RPMI8226 (cell line): ENCODE measurements at regions not wholly inside any gene's neighbourhood (a gene's known extent, or its start where the extent isn't known, plus 50 kb on each side); places are given as distances from the start of the nearest gene placed in this dataset.

ENCODE experiments used
- DNase-seq: peaks from one replicate; pipeline ENCODE4 v3.0.0-alpha.2; 2015

DNA sequence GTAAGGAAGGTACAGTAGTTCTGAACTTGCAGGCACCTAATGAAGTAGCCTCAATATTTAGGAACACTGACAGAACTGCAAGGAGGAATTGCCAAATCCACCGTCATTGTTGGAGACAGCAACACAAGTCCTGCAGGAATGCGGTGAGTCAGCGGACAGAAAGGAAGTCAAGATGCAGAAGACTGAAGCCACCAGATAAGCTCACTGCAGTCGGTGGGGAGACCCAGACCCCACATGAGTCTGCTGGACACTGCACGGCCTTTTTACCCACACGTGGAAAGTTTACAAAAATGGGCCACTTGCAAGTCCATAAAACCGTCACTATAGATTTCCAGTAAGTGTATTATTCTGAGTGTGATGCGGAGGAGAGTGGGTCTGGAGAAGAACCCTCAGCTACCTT, 1471.6 kb downstream of the TBC1D22A start:
- DNase-seq: no peak

DNA sequence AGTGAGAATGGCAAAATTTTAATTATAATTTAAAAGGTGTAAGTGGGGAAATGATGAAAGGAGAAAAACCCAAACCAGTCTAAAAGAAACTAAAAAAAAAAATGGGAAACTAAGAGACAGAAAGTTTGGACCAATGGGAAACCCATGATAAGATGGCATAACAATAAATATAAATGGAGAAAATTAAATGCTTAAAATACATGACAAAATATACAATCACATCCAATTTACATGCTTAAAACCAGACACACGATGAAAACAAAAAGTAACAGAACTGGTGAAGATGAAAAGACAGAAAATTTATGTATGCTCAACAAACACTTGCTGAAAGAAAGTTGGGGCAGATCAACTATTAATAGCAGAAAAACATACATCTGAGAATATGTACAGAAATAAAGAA, 1471.1 kb downstream of the TBC1D22A start:
- DNase-seq: no peak

DNA sequence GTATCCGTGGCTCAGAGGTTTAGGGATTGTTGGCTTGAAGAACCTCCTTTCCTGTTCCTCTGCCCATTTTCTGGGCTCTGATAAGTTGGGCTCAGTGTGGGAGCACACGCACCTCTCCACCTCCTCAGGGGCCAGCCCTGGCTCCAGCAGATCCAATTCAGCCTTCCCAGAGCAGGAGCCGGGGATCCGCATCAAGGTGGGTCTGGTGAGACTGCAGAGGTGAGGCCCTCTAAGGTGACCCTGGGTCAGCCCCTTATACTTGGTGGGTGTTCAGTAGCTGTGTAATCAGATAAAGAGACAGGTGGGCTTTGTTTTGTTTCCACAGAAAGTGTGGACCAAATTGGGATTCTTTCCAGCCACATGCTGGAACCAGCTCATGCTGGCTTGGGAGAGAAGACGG, 1466.0 kb downstream of the TBC1D22A start:
- DNase-seq: no peak

DNA sequence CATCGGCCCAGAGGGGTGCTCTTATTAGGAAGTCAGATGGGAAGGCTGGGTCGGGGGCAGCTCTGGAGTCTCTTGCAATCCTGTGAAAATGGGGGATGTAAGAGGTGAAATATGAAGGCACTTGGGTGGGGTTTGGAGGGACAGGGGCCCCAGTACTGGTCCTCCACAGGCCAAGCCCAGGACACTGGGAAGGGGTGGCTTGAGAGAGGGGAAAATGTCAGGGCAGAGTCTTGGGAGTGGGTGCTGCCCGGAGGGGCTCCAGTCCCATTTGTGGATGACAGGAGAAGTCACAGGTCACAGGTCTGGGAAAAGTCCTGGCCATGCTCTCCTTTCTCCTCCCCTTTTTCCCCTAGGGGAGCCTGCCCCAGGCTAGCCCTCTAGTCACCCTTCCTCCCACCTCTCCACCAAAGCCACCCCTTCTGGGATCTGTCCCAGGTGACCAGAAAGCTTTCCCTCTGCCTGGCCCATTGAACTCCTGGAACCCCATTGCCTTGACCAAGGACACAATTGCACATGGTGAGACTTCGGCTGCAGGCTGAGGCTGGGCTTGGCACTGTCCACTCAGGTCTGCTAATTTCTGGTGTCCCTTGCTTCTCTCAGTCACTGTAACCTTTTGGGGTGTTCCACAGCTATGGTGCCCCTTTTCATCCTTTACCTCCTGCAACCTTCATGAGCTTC, 1465.0 kb downstream of the TBC1D22A start:
- no peak for DNase-seq

DNA sequence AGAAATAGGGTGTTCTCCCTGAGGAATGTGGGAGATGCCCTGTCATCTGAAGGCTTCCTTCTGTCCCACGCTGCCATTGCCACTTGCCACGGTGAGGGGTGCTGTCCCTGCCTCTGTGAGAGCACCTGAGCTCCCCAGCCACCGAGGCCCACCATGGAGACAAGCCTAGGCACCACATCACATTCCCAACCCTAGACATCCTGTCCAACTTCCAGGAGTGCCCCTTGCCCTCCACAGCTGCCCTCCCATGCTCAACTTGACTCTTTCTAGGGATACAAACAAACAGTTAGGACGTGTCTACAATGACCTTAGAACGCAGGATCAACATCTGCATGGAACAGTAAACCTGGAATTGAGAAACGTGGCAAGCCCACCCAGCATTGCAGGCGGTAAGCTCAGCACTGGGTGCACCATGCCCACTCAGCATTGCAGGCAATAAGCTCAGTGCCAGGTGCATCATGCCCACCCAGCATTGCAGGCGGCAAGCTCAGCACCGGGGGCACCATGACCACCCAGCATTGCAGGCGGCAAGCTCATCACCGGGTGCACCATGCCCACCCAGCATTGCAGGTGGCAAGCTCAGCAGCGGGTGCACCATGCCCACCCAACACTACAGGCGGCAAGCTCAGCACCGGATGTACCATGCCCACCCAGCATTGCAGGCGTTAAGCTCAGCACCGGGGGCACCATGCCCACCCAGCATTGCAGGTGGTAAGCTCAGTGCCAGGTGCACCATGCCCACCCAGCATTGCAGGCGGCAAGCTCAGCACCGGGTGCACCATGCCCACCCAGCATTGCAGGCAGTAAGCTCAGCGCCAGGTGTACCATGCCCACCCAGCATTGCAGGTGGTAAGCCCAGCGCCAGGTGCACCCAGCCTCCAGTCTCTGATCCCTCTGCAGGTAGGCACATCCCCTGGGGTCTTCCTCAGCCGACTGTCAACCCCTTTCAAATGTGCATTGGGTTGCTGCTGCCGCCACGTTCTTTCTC, 1463.9 kb downstream of the TBC1D22A start:
- no peak for DNase-seq

DNA sequence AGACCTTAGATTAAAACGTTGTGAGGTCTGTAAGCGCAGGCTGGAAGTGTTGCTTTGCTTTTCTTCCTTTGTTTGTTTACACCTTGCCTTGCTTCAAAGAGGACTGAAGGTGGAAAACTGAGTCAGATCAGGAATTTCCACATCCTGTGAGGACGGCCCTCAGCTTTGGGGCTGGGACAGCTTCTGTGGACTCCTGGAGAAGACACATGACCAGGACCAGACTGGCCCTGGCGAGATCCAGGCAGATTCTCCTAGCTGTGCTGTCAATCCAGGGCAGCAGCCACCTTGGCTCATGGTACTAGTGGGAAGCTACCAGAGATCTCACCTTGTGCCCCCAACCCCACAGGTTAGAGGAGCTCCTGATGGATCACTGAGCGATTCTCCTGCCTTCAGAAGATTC, 1461.9 kb downstream of the TBC1D22A start:
- no peak for DNase-seq

DNA sequence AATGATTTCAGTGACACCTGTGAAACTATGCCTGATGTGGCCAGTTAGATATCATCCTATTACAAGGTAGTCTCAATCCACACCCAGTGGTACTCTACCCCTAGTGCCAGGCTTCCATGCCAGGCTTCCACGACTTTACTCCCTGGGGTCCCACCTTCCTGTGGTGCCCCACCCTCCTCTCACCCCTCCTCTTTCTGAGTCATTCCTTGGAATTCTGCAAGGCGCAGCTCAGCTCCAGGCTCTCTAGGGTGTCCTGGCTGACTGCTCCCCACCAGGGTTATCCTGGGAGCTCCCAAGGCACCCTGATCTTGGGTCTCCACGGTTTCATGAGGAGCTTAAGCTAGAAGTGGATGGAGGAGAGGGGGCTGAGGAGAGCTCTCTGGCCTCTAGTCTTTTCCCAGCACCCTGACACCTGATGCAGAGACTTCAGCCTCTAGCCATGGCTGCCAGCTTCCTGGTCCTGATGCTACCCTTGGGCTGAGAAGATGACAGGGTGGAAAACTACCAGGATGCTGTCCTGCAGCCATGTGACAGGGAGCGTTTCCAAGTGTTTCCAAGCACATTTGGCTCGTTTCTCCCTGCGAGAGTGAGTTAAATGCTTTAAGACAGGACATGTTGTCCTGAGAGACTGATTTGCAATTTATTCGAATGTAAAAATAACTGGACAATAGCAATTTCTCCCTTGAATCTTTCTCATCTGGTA, 1461.2 kb downstream of the TBC1D22A start:
- DNase-seq: no peak

DNA sequence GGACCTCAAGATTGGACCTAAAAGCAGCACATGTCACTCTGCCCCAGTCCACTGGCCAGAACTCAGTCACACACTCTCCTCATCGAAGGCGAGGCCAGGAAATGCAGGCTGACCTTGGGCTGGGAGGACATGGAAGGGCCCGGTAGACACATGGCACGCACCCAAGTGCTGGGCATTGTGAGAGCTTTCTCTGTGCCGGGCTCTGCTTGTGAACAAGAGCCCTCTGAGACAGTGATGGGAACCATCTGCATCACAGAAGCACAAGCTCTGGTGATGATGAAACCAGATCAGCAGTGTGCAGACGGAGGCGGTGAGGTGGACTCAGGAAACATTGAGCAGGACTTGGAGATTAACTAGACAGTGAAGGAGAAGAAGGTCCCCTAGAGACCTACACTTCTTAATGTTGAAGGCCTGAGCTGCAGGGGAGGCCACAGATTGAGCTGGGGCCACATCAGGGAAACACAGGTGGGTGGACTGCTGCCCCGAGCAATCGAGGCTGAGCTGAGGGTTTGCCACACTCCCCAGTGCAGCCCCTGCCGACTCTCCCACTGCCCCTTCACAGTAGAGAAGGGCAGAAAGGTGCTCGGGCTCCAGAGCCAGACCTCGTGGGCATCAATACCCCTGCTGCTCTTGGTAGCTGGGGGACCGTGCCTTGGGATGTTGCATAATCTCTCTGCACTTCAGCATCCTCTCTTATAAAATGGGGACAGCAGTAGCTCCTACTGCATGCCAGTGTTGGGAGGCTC, 1460.5 kb downstream of the TBC1D22A start:
- DNase-seq: no peak

DNA sequence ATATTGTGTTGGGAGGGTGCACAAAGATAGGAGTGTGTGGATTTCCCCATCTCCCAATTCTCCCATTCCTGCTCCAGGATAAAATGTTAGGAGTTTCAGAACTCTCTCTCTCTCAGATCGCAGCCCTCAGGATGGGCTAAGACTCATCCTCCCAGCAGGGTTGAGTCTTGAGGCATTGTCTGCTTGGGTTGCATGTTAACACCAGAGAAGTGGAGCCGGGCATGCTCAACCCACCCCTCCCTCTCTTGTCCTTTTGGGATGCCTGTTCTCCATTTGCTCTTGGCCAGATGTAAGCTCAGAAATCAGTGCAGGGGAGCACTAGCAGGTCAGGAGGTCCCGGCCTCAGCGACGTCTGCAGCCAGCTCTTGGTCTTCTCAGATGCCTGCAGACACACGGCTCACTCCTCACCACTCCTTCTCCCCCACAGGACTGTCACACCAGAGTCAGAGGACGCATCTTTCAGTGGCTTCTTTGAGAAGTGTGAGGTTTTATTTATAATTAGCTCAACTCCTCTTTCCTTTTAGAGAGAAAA, 1456.5 kb downstream of the TBC1D22A start:
- no peak for DNase-seq

DNA sequence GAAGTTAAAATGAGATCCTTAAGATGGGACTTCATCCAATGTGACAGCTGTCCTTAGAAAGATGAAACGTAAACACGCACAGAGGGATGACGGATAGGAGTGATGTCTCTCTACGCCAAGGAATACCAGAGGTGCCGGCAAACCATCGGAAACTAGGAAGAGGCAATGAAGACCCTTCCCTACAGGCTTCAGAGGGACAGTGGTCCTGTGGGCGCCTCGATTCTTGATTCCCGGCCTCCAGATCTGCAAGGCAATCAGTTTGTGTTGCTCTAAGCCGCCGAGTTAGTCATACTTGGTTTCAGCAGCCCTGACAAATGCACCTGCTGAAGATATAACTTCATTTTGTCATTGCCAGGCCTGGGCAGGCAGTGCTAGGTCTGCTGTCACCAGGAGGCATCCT, 1455.1 kb downstream of the TBC1D22A start:
- no peak for DNase-seq

DNA sequence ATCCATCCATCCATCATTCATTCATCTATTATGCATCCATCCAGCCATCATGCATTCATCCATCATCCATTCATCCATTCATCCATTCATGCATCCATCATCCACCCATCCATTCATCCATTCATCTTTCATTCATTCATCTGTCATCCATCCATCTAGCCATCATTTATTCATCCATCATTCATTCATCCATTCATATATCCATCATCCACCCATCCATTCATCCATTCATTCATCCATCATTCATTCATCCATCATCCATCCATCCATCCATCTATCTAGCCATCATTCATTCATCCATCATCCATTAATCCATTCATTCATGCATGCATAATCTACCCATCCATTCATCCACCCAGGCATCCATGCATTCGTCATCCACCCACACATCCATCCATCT, 1450.3 kb downstream of the TBC1D22A start:
- DNase-seq: no peak

DNA sequence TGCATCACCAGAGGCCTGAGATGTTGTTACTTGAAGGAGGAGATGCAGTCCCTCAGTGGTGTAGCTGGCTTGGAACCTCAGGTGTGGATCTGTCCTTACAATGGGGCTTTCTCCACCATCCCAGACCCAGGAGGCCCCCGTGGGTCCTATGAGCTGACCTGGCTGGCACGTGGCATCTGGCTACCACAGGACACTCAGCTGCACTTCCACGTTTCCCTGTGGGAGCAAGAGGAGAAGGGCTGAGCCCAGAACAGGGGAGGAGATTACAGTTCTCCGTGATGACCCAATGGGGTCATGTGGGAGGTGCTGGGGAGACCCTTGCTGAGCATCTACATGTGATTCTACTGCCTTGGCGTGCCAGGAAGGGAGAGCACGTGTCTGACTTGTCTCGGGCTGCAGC, 1448.4 kb downstream of the TBC1D22A start:
- DNase-seq: no peak

DNA sequence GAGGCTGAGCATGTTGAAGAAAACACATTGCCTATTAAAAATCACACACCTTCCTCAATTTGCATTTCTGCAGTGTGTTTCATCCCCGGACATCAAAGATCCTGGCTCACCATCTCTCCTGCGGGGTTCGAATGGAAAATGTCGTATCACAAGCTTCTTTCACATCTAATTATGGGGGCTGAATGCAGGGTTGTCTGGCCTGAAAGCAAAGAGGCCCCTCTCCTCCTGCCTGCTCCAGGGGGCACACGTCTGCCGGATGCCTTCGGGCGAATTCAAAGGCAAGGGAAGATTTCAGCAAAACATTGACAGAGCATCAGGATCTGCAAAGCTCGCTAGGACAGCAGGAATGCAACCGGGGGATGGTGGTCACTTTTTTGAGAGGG, 1447.7 kb downstream of the TBC1D22A start:
- no peak for DNase-seq

DNA sequence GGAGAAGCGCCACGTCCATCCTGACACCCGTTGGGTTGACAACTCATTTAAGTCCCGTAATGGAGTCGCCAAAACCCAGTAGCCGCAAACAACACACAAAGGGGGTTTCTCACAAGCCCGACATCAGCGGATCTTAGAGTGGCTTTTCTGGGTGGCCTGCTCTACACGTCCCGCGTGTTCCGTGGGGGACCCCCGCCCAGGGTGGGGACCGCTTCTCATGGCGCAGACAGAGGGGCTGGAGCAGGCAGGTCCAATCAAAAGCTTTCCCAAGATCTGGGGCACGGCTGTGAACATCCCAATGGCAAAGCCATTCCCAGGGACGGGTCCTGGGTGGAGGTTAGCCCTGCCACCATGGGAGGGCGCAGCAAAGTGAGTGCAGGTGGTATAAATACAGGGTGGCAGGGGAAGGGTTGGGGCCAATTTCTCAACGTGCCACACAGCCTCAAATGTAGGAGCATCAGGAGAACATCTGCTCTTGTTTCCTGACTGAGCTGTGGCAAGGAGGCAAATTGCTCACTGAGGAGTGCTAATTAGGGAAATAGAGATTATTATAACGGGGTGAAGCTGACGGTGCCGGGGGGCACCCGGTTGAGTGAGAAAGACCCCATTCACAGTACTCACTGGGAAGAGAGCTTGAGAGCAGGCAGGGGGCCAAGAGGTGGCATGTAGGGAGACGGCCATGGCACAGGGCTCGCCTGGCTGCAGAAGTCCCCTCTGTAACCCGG, 1447.2 kb downstream of the TBC1D22A start:
- no peak for DNase-seq

DNA sequence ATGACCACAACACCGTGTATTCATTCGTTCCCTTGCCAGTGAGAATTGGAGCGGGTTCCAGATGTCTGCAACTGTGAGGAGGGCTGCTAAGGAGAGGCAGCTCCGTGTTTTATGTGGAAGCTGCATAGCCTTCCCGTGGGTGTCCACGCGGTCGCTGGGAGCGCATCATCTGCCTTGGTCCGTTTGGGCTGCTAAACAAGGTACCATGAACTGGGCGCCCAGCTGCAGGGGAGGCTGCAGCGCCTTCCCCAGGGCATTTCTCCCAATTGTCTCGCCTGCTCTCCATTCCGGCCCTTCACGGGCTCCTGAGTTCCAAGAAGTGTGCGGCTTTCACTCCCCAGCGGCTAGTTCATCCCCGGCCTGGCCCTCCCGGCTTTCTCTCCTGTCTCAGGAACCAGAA, 1446.4 kb downstream of the TBC1D22A start:
- no peak for DNase-seq

DNA sequence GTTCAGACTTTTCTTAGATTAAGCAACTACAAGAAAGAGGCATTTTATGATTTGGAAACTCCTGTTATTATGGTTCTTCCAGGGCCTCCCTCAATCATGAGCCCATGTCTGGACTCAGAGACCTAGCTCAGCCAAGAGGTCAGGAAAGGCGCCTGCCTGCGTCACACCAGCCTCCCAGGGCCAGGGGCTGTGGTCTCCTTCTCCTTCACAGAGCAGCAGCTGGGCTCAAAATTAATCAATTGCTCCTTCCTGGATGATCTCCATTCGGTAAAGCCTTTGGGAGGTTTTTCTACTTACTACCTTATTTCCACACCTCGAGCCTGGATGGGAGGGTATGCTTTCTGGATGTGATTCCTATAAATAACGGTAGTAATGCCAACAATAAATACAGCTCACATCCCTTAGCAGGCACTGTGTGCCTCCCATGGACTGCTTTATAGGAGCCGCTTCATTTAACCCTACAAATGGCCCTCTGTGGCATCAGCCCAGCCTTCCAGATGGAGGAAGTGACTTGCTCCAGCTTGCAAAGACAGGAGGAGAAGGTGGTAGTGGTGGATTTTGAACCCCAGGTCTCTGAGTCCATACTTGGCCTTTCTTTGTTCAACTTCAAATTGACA, 1445.6 kb downstream of the TBC1D22A start:
- no peak for DNase-seq

DNA sequence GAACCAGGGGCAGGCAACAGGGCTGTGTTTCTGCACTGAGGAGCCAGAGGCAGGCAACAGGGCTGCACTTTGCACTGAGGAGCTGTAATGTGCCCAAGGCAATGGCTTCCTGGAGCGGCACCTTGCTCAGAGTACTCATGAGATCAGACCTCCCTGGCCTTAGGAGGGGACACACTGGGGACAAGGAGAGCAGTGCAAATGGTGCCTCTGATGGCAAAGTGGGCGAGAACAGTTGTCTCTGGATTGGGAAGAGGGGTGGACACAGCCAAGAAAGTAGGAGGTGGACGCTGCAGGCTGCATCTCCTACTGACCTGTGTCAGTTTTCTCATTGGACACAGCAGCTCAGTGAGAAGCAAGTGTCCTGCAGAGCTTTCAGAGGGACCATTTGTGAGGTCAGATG, 1443.3 kb downstream of the TBC1D22A start:
- no peak for DNase-seq

DNA sequence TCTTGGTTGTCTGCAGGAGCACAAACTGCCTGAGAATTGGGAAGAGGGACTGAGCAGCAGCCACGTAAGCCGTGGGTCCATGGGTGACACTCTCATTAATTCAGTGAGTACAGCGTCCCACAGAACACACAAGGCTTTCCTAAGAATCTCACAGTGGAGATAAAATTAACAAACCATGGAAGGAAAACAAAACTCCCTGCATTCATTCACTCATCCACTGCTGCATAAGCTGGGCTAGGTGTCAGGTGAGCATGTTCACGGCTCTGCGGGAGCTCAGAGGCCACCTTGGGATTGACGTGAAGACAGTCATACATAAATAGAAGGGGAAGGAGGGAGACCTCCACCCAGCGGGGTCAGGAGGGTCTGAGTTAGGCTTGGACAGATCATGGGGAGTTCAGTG, 1442.7 kb downstream of the TBC1D22A start:
- DNase-seq: no peak

DNA sequence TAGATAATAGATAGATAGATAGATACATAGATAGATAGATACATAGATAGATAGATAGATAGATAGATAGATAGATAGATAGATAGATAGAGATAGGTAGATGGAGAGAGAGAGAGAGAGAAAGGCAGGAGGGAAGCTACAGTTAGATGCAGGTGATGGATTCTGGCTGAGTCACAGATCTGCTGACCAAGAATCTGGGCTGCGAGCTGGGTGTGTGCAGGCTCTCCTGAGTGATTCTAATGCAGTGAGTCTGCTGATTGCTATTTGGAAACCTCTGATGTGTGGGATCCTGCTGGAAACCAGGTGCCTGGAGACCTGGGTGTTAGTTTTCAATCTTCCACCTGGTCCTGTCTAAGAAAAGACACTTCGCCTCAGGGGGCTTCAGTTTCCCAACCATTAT, 1441.8 kb downstream of the TBC1D22A start:
- no peak for DNase-seq

DNA sequence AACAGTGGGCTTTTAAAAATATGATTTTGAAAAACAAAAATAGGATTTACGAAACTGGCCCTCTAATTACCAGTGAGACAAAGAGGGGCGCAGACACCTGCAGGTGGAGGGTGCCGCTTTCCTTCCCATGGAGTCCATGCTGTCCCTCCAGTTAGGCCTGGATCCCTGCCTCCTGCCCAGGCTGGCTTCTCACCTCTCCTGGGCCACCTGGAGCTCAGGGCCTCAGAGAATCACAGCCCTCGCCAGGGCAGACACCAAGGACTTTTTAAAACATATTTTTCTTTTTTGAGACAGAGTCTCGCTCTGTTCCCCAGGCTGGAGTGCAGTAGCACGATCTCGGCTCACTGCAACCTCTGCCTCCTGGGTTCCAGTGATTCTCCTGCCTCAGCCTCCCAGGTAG, 1437.2 kb downstream of the TBC1D22A start:
- DNase-seq: no peak
